GM23338 (cell line): ENCODE measurements at regions not wholly inside any gene's neighbourhood (a gene's known extent, or its start where the extent isn't known, plus 50 kb on each side); places are given as distances from the start of the nearest gene placed in this dataset.

Source experiments
- ATAC-seq: fragments of 200-7000 bp; cut with Tn5 transposase; 3 replicates; pipeline ENCODE4 v1.9.1; 2020
- DNase-seq: peaks from one replicate; pipeline ENCODE4 v3.0.0-alpha.2; 2015; ENCODE audit warnings: low spot score
- H2AFZ ChIP-seq: fragments of 200-600 bp; sonication (generic); 2 replicates; pipeline ENCODE4 v1.8.0; 2016; ENCODE audit warnings: antibody characterized with exemption, mild to moderate bottlenecking, moderate library complexity
- H3F3A ChIP-seq: fragments of 200-600 bp; sonication (generic); replicated peaks from 2 replicates; pipeline ENCODE4 v1.8.0; 2017; ENCODE audit warnings: antibody characterized with exemption, mixed run types, low read depth
- H3K27ac ChIP-seq: fragments of 200-600 bp; sonication (generic); 2 replicates; pipeline ENCODE4 v1.6.1; 2016; ENCODE audit warnings: low read depth
- H3K27me3 ChIP-seq: fragments of 200-600 bp; sonication (generic); 2 replicates; pipeline ENCODE4 v1.8.0; 2016; ENCODE audit warnings: mild to moderate bottlenecking, mixed run types, moderate library complexity; ENCODE audit not compliant: insufficient read depth
- H3K36me3 ChIP-seq: fragments of 200-600 bp; sonication (generic); 2 replicates; pipeline ENCODE4 v1.8.0; 2016; ENCODE audit warnings: mild to moderate bottlenecking; ENCODE audit not compliant: insufficient read depth
- H3K4me1 ChIP-seq: fragments of 200-600 bp; sonication (generic); 2 replicates; pipeline ENCODE4 v1.8.0; 2016; ENCODE audit warnings: mild to moderate bottlenecking, moderate library complexity; ENCODE audit not compliant: insufficient read depth
- H3K4me2 ChIP-seq: fragments of 200-600 bp; sonication (generic); 2 replicates; pipeline ENCODE4 v1.7.1; 2017; ENCODE audit warnings: mixed run types
- H3K4me3 ChIP-seq: fragments of 200-600 bp; sonication (generic); 2 replicates; pipeline ENCODE4 v1.6.1; 2016; ENCODE audit warnings: mixed run types
- H3K79me2 ChIP-seq: fragments of 200-600 bp; sonication (generic); replicated peaks from 2 replicates; pipeline ENCODE4 v1.8.0; 2017; ENCODE audit warnings: mild to moderate bottlenecking; ENCODE audit not compliant: insufficient read depth
- H3K9me2 ChIP-seq: fragments of 200-600 bp; sonication (generic); 2 replicates; pipeline ENCODE4 v1.8.0; 2017; ENCODE audit not compliant: insufficient read depth
- H4K20me1 ChIP-seq: fragments of 200-600 bp; sonication (generic); replicated peaks from 2 replicates; pipeline ENCODE4 v1.8.0; 2017; ENCODE audit warnings: mild to moderate bottlenecking; ENCODE audit not compliant: insufficient read depth
- H3K27ac Mint-ChIP-seq: 2 replicates; pipeline ENCODE4 v1.8.0; 2020; ENCODE audit warnings: inconsistent platforms, mild to moderate bottlenecking, moderate library complexity, mixed read lengths
- H3K27me3 Mint-ChIP-seq: 3 replicates; pipeline ENCODE4 v1.8.0; 2022; ENCODE audit warnings: low read depth, mild to moderate bottlenecking, moderate library complexity, mixed read lengths, inconsistent platforms; ENCODE audit not compliant: insufficient read depth, poor library complexity
- H3K36me3 Mint-ChIP-seq: 3 replicates; pipeline ENCODE4 v1.8.0; 2021; ENCODE audit warnings: low read depth, mild to moderate bottlenecking, inconsistent platforms, moderate library complexity, mixed read lengths
- H3K4me1 Mint-ChIP-seq: 3 replicates; pipeline ENCODE4 v1.8.0; 2020; ENCODE audit warnings: mild to moderate bottlenecking, inconsistent platforms, mixed read lengths
- H3K4me3 Mint-ChIP-seq: 3 replicates; pipeline ENCODE4 v1.8.0; 2021; ENCODE audit warnings: moderate library complexity, mild to moderate bottlenecking, inconsistent platforms, mixed read lengths
- H3K9me3 Mint-ChIP-seq: 3 replicates; pipeline ENCODE4 v1.8.0; 2020; ENCODE audit warnings: moderate library complexity, mild to moderate bottlenecking, inconsistent platforms, mixed read lengths
- CREB1 ChIP-seq: fragments of 250-450 bp; sonication (Bioruptor Pico); IDR thresholded peaks from 2 replicates; pipeline ENCODE4 v1.5.0; 2020; ENCODE audit warnings: low read depth, mild to moderate bottlenecking, moderate library complexity
- CTCF ChIP-seq, 2 experiments: fragments of 200-600 bp in 1 of 2; sonication (generic) in 1 of 2; conservative IDR thresholded peaks; 2 replicates each; pipeline versions ENCODE4 v1.5.1 to v1.6.1; 2016 to 2017; ENCODE audit warnings: antibody characterized with exemption in 2 of 2, low read depth in 2 of 2, mild to moderate bottlenecking in 2 of 2, moderate library complexity in 1 of 2
- EZH2 ChIP-seq: fragments of 200-600 bp; sonication (generic); IDR thresholded peaks from one replicate; pipeline ENCODE4 v1.8.0; 2017; ENCODE audit warnings: antibody characterized with exemption, mild to moderate bottlenecking, low read depth; ENCODE audit not compliant: unreplicated experiment
- EZH2phosphoT487 ChIP-seq: fragments of 200-600 bp; sonication (generic); IDR thresholded peaks from one replicate; pipeline ENCODE4 v1.8.1; 2018; ENCODE audit warnings: antibody characterized with exemption; ENCODE audit not compliant: unreplicated experiment
- JUNB ChIP-seq: IDR thresholded peaks from one replicate; pipeline ENCODE4 v1.6.1; 2016; ENCODE audit warnings: antibody characterized with exemption; ENCODE audit not compliant: unreplicated experiment
- NANOG ChIP-seq: IDR thresholded peaks from 2 replicates; pipeline ENCODE4 v1.6.1; 2016; ENCODE audit warnings: antibody characterized with exemption, borderline replicate concordance
- POLR2AphosphoS5 ChIP-seq: IDR thresholded peaks from 2 replicates; pipeline ENCODE4 v1.6.1; 2016; ENCODE audit warnings: antibody characterized with exemption, low read depth
- STAT1 ChIP-seq: IDR thresholded peaks from one replicate; pipeline ENCODE4 v1.6.1; 2016; ENCODE audit warnings: antibody characterized with exemption; ENCODE audit not compliant: unreplicated experiment
- ZNF114 ChIP-seq: fragments of 250-450 bp; sonication (Bioruptor Pico); IDR thresholded peaks from 2 replicates; pipeline ENCODE4 v1.5.0; 2020; ENCODE audit warnings: mild to moderate bottlenecking, moderate library complexity
- ZNF331 ChIP-seq: fragments of 250-450 bp; sonication (Bioruptor Pico); IDR thresholded peaks from 2 replicates; pipeline ENCODE4 v1.5.0; 2020; ENCODE audit warnings: low read depth, mild to moderate bottlenecking, moderate library complexity
- ZNF462 ChIP-seq: fragments of 250-450 bp; sonication (Bioruptor Pico); IDR thresholded peaks from 2 replicates; pipeline ENCODE4 v1.5.0; 2020; ENCODE audit warnings: mild to moderate bottlenecking, moderate library complexity
- TF ChIP-seq, protein P1 (sequence below): IDR thresholded peaks from 2 replicates; pipeline ENCODE4 v1.6.1; 2016; ENCODE audit warnings: antibody characterized with exemption
- TF ChIP-seq, protein P2 (sequence below): IDR thresholded peaks from one replicate; pipeline ENCODE4 v1.6.1; 2018; ENCODE audit warnings: antibody characterized with exemption; ENCODE audit not compliant: unreplicated experiment

GRCh38 chr22:22387386-22387736 lies 121.2 kb downstream of the ZNF280B start:
- no peaks in the 10 kb centered on the region for H3F3A ChIP-seq
- peaks cover 4% of the 10 kb centered on the region; the same call in 2 of the 3 replicates for H3K9me3 Mint-ChIP-seq
- H4K20me1 ChIP-seq, result no peaks in the 10 kb centered on the region; the same call in 1 of the 2 replicates
- no peak overlapping the region for H3K4me2 ChIP-seq
- peaks cover 99% of the 10 kb centered on the region for H3K27me3 Mint-ChIP-seq
- DNase-seq (no peak), ATAC-seq (no peak)
- H3K4me3 ChIP-seq, result no peak overlapping the region
- H3K27ac ChIP-seq, result no peak overlapping the region
- no peak overlapping the region for H2AFZ ChIP-seq
- no peaks in the 10 kb centered on the region for H3K4me1 ChIP-seq
- no peaks in the 10 kb centered on the region for H3K79me2 ChIP-seq
- H3K27me3 ChIP-seq, result peaks cover 100% of the 10 kb centered on the region
- no peaks in the 10 kb centered on the region for H3K36me3 Mint-ChIP-seq
- H3K36me3 ChIP-seq, result no peaks in the 10 kb centered on the region
- TF ChIP-seq NANOG, result no peak
- TF ChIP-seq EZH2, result no peak
- TF ChIP-seq, protein P1, sequence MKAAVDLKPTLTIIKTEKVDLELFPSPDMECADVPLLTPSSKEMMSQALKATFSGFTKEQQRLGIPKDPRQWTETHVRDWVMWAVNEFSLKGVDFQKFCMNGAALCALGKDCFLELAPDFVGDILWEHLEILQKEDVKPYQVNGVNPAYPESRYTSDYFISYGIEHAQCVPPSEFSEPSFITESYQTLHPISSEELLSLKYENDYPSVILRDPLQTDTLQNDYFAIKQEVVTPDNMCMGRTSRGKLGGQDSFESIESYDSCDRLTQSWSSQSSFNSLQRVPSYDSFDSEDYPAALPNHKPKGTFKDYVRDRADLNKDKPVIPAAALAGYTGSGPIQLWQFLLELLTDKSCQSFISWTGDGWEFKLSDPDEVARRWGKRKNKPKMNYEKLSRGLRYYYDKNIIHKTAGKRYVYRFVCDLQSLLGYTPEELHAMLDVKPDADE, result no peak
- no peak for TF ChIP-seq POLR2AphosphoS5
- no peak for TF ChIP-seq STAT1
- TF ChIP-seq CTCF (conservative IDR thresholded peaks at IDR 0.05; ENCODE audit: low read depth in 2 of 2), result no peak
- TF ChIP-seq JUNB, result no peak
- TF ChIP-seq, protein P2, sequence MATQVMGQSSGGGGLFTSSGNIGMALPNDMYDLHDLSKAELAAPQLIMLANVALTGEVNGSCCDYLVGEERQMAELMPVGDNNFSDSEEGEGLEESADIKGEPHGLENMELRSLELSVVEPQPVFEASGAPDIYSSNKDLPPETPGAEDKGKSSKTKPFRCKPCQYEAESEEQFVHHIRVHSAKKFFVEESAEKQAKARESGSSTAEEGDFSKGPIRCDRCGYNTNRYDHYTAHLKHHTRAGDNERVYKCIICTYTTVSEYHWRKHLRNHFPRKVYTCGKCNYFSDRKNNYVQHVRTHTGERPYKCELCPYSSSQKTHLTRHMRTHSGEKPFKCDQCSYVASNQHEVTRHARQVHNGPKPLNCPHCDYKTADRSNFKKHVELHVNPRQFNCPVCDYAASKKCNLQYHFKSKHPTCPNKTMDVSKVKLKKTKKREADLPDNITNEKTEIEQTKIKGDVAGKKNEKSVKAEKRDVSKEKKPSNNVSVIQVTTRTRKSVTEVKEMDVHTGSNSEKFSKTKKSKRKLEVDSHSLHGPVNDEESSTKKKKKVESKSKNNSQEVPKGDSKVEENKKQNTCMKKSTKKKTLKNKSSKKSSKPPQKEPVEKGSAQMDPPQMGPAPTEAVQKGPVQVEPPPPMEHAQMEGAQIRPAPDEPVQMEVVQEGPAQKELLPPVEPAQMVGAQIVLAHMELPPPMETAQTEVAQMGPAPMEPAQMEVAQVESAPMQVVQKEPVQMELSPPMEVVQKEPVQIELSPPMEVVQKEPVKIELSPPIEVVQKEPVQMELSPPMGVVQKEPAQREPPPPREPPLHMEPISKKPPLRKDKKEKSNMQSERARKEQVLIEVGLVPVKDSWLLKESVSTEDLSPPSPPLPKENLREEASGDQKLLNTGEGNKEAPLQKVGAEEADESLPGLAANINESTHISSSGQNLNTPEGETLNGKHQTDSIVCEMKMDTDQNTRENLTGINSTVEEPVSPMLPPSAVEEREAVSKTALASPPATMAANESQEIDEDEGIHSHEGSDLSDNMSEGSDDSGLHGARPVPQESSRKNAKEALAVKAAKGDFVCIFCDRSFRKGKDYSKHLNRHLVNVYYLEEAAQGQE, result no peak
- TF ChIP-seq CREB1 (CRISPR knock-in tag), result no peak
- TF ChIP-seq ZNF462 (CRISPR knock-in tag), result no peak
- TF ChIP-seq EZH2phosphoT487, result no peak
- no peak for TF ChIP-seq ZNF114 (CRISPR knock-in tag)
- TF ChIP-seq ZNF331 (CRISPR knock-in tag), result no peak
- H3K4me1 Mint-ChIP-seq, result no peaks in the 10 kb centered on the region
- no peaks in the 10 kb centered on the region for H3K9me2 ChIP-seq
- no peak overlapping the region for H3K27ac Mint-ChIP-seq
- H3K4me3 Mint-ChIP-seq, result no peak overlapping the region
